ENCODE measurements at regions not wholly inside any gene's neighbourhood (a gene's known extent, or its start where the extent isn't known, plus 50 kb on each side); places are given as distances from the start of the nearest gene placed in this dataset.

DNA sequence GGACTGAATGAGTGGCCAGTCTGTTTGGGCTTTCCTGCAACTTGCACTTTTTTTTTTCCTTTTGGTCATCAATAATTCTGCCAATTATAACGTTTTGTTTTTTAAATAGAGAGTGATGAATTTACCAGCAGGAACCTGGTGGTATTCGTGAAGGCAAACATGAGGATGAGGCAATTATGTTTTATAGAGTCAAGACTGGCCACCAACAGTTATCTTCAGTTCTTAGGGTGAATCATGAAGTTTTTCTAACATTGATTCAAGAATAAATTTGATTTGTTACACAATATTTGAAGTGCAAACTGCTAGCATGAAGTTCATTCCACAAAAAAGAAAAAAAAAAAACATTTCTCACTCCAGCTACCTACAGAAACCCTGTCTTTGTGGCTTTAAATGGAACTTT, 244.5 kb downstream of the SPRY2 start (continued):
- TF ChIP-seq POLR2A (IDR thresholded peaks at IDR 0.05; ENCODE audit: borderline replicate concordance, extremely low read depth, insufficient read depth, insufficient read length) (no peak), TCF7L2 (IDR thresholded peaks at IDR 0.05; ENCODE audit: borderline replicate concordance, extremely low read depth, insufficient read depth, insufficient read length) (no peak), CEBPB (IDR thresholded peaks at IDR 0.05; ENCODE audit: low read depth) (no peak), SIN3A (IDR thresholded peaks at IDR 0.05; ENCODE audit: low read depth) (no peak), FOSL1 (IDR thresholded peaks at IDR 0.05; ENCODE audit: low read depth) (no peak), ZFX (IDR thresholded peaks at IDR 0.05) (no peak)
- TF ChIP-seq, protein P1, sequence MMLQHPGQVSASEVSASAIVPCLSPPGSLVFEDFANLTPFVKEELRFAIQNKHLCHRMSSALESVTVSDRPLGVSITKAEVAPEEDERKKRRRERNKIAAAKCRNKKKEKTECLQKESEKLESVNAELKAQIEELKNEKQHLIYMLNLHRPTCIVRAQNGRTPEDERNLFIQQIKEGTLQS (IDR thresholded peaks at IDR 0.05) = no peak

DNA sequence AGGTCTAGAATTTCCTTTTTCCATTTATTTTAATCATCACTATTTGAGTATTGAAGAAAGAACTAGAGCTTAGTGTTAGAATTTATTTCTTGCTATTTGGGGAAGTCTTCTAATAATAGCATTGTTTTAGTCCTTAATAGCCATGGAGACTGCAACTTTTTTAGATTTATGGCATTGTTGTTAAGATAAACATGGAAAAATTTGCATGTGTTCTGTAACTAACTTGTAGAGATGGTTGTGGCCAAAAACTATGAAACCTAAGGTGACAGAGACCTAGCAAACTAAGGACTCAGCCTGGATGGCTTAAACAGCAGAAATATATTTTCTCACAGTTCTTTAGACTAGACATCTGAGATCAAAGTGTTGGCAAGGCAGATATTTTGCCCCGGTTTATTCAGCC, 246.4 kb downstream of the SPRY2 start:
- no peak overlapping the region for H3K9ac ChIP-seq (ENCODE audit: low read length)
- no peak overlapping the region for H3K4me3 ChIP-seq (replicated peaks in 1 of 2; ENCODE audit: low read depth in 1 of 2, low read length in 2 of 2)
- CTCF ChIA-PET = no interaction called here
- no peak for TF ChIP-seq FOSL1 (IDR thresholded peaks at IDR 0.05; ENCODE audit: low read depth)
- BruUV-seq (replicated peaks) = no TSS peak
- ATAC-seq (no peak), DNase-seq (ENCODE audit: low read depth, low spot score) (no peak)
- no peaks in the 10 kb centered on the region for H3K27me3 ChIP-seq (ENCODE audit: insufficient read depth, low read length)
- H3K9me3 ChIP-seq (ENCODE audit: control insufficient read depth in 1 of 2, insufficient read depth in 1 of 2, low read depth in 1 of 2, low read length in 2 of 2) = no peaks in the 10 kb centered on the region
- H3K4me1 ChIP-seq (ENCODE audit: control insufficient read depth in 1 of 2, insufficient read depth in 2 of 2, low read length in 2 of 2) = no peaks in the 10 kb centered on the region
- no peaks in the 10 kb centered on the region for H4K20me1 ChIP-seq (ENCODE audit: insufficient read depth)
- no peak overlapping the region for H2AFZ ChIP-seq (ENCODE audit: low read depth, low read length, poor library complexity, severe bottlenecking)
- intact Hi-C loops (cut with micrococcal nuclease) = no loop called here
- no peaks in the 10 kb centered on the region for H3K36me3 ChIP-seq (ENCODE audit: control insufficient read depth in 1 of 2, insufficient read depth in 2 of 2, low read length in 2 of 2)
- H3K27ac ChIP-seq (ENCODE audit: low read depth, low read length) = no peak overlapping the region
- POLR2A ChIA-PET = no interaction called here
- no peaks in the 10 kb centered on the region for H3K79me2 ChIP-seq (ENCODE audit: insufficient read depth, low read length)
- RAD21 ChIA-PET (ENCODE audit: low non-redundant PET in 1 of 2, low total read pairs in 2 of 2, uncharacterized antibody in 2 of 2, unreplicated experiment in 2 of 2) = no interaction called here
- H3K9me2 ChIP-seq (ENCODE audit: insufficient read depth) = no peaks in the 10 kb centered on the region
- H3K4me2 ChIP-seq (ENCODE audit: low read length) = no peak overlapping the region

DNA sequence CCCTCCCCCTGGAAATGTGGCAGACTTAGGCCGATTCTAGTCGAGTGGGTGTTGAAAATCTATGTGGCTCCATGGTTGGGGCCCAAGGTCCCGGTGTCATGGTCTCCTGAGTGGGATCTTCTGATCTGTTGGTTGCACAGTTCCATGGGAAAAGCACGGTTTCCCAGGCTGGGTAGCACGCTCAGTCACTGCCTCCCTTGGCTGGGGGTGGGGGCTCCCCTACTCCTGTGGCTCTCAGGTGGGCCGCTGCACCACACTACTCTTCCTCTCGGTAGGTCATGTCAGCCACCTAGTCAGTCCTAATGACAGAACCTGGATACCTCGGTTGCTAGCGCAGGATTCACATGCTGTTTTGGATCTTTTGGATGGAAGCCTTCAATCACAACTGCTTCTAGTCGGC, 247.0 kb downstream of the SPRY2 start:
- no peak overlapping the region for H3K27ac ChIP-seq (ENCODE audit: low read depth, low read length)
- no peaks in the 10 kb centered on the region for H3K36me3 ChIP-seq (ENCODE audit: control insufficient read depth in 1 of 2, insufficient read depth in 2 of 2, low read length in 2 of 2)
- no peaks in the 10 kb centered on the region for H3K4me1 ChIP-seq (ENCODE audit: control insufficient read depth in 1 of 2, insufficient read depth in 2 of 2, low read length in 2 of 2)
- no peaks in the 10 kb centered on the region for H3K27me3 ChIP-seq (ENCODE audit: insufficient read depth, low read length)
- H3K9me2 ChIP-seq (ENCODE audit: insufficient read depth) = no peaks in the 10 kb centered on the region
- ChIA-PET CTCF (no interaction called here), POLR2A (no interaction called here), RAD21 (ENCODE audit: low non-redundant PET in 1 of 2, low total read pairs in 2 of 2, uncharacterized antibody in 2 of 2, unreplicated experiment in 2 of 2) (no interaction called here)
- BruUV-seq (replicated peaks) = no TSS peak
- DNase-seq (ENCODE audit: low read depth, low spot score) (no peak), ATAC-seq (no peak)
- no peaks in the 10 kb centered on the region for H3K79me2 ChIP-seq (ENCODE audit: insufficient read depth, low read length)
- no peak overlapping the region for H3K4me3 ChIP-seq (replicated peaks in 1 of 2; ENCODE audit: low read depth in 1 of 2, low read length in 2 of 2)
- no peaks in the 10 kb centered on the region for H4K20me1 ChIP-seq (ENCODE audit: insufficient read depth)
- no peak overlapping the region for H2AFZ ChIP-seq (ENCODE audit: low read depth, low read length, poor library complexity, severe bottlenecking)
- no peak overlapping the region for H3K4me2 ChIP-seq (ENCODE audit: low read length)
- no peaks in the 10 kb centered on the region for H3K9me3 ChIP-seq (ENCODE audit: control insufficient read depth in 1 of 2, insufficient read depth in 1 of 2, low read depth in 1 of 2, low read length in 2 of 2)
- H3K9ac ChIP-seq (ENCODE audit: low read length) = no peak overlapping the region
- intact Hi-C loops (cut with micrococcal nuclease) = no loop called here
- TF ChIP-seq POLR2A (IDR thresholded peaks at IDR 0.05; ENCODE audit: borderline replicate concordance, extremely low read depth, insufficient read depth, insufficient read length) = no peak
- TF ChIP-seq POLR2AphosphoS5 (IDR thresholded peaks at IDR 0.05; ENCODE audit: low read depth, low read length) = no peak
- no peak for TF ChIP-seq ELF1 (IDR thresholded peaks at IDR 0.05; ENCODE audit: borderline replicate concordance, low read depth)
- TF ChIP-seq, protein P1 (IDR thresholded peaks at IDR 0.05) = no peak
- TF ChIP-seq EZH2 (IDR thresholded peaks at IDR 0.05) = no peak
- TF ChIP-seq CBX3 (IDR thresholded peaks at IDR 0.05; ENCODE audit: low read depth) = no peak
- TF ChIP-seq YY1 (IDR thresholded peaks at IDR 0.05; ENCODE audit: extremely low read depth, insufficient replicate concordance, low read depth, low read length) = no peak
- TF ChIP-seq, protein P2, sequence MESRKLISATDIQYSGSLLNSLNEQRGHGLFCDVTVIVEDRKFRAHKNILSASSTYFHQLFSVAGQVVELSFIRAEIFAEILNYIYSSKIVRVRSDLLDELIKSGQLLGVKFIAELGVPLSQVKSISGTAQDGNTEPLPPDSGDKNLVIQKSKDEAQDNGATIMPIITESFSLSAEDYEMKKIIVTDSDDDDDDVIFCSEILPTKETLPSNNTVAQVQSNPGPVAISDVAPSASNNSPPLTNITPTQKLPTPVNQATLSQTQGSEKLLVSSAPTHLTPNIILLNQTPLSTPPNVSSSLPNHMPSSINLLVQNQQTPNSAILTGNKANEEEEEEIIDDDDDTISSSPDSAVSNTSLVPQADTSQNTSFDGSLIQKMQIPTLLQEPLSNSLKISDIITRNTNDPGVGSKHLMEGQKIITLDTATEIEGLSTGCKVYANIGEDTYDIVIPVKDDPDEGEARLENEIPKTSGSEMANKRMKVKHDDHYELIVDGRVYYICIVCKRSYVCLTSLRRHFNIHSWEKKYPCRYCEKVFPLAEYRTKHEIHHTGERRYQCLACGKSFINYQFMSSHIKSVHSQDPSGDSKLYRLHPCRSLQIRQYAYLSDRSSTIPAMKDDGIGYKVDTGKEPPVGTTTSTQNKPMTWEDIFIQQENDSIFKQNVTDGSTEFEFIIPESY (IDR thresholded peaks at IDR 0.05; ENCODE audit: extremely low read depth, insufficient replicate concordance, low read length) = no peak
- TF ChIP-seq SP1 (IDR thresholded peaks at IDR 0.05; ENCODE audit: low read depth) = no peak
- no peak for TF ChIP-seq RAD21 (IDR thresholded peaks at IDR 0.05; ENCODE audit: low read depth)
- no peak for TF ChIP-seq SRF (IDR thresholded peaks at IDR 0.05; ENCODE audit: low read depth)
- no peak for TF ChIP-seq JUND (IDR thresholded peaks at IDR 0.05)
- TF ChIP-seq SIN3A (IDR thresholded peaks at IDR 0.05; ENCODE audit: low read depth) = no peak
- no peak for TF ChIP-seq ZNF274 (IDR thresholded peaks at IDR 0.05; ENCODE audit: low read depth, low read length)
- no peak for TF ChIP-seq TCF7L2 (IDR thresholded peaks at IDR 0.05; ENCODE audit: borderline replicate concordance, extremely low read depth, insufficient read depth, insufficient read length)
